MCF 10A (cell line): ENCODE measurements at regions not wholly inside any gene's neighbourhood (a gene's known extent, or its start where the extent isn't known, plus 50 kb on each side); places are given as distances from the start of the nearest gene placed in this dataset.

Experiments
- BruUV-seq: library from RNA; stranded (reverse); fragments of 400-500 nt; replicated peaks from 2 replicates; lab custom pipeline; 2021; lab: Mats Ljungman, UMichigan
- CTCF ChIA-PET: fragments of 300-600 bp; sonication (Branson Sonifier 250); formaldehyde crosslinking; extraction: SDS; loops from one replicate; lab custom pipeline; 2021; ENCODE audit warnings: antibody characterized with exemption, inconsistent platforms; lab: Yijun Ruan, JAX
- POLR2A ChIA-PET: fragments of 300-600, 350-650 bp; sonication (Branson Sonifier 250); formaldehyde crosslinking; extraction: SDS; loops from one replicate; lab custom pipeline; 2020; ENCODE audit warnings: antibody characterized with exemption, inconsistent platforms; lab: Yijun Ruan, JAX
- DNase-seq: peaks from one replicate; pipeline ENCODE4 v3.0.0-alpha.2; 2018; ENCODE audit not compliant: unreplicated experiment
- H3K27ac Mint-ChIP-seq: one replicate; pipeline ENCODE4 v1.8.0; 2022; ENCODE audit warnings: mild to moderate bottlenecking, low read depth, mixed read lengths; ENCODE audit not compliant: unreplicated experiment
- H3K27me3 Mint-ChIP-seq: one replicate; pipeline ENCODE4 v1.8.0; 2022; ENCODE audit warnings: mixed read lengths; ENCODE audit not compliant: insufficient read depth, unreplicated experiment
- H3K36me3 Mint-ChIP-seq: one replicate; pipeline ENCODE4 v1.8.0; 2022; ENCODE audit warnings: mild to moderate bottlenecking, moderate library complexity, mixed read lengths; ENCODE audit not compliant: insufficient read depth, unreplicated experiment
- H3K4me1 Mint-ChIP-seq: one replicate; pipeline ENCODE4 v1.8.0; 2022; ENCODE audit warnings: mixed read lengths; ENCODE audit not compliant: insufficient read depth, unreplicated experiment
- H3K4me3 Mint-ChIP-seq: one replicate; pipeline ENCODE4 v1.8.0; 2022; ENCODE audit warnings: mild to moderate bottlenecking, moderate library complexity, mixed read lengths; ENCODE audit not compliant: unreplicated experiment
- H3K9me3 Mint-ChIP-seq: one replicate; pipeline ENCODE4 v1.8.0; 2022; ENCODE audit warnings: mixed read lengths; ENCODE audit not compliant: unreplicated experiment
- intact Hi-C: fragments of 100-400 bp; cut with micrococcal nuclease; formaldehyde crosslinking; loops from 2 replicates; pipeline ENCODE4 v1.14.1; 2022
- TF ChIP-seq, protein P1 (sequence below): fragments of 200-600 bp; IDR thresholded peaks from one replicate; pipeline ENCODE4 v1.8.0; 2022; ENCODE audit warnings: antibody characterized with exemption, mild to moderate bottlenecking; ENCODE audit not compliant: unreplicated experiment

GRCh38 chr12:88931598-88931997 lies 351.3 kb upstream of the KITLG start:
- H3K36me3 Mint-ChIP-seq: no peaks in the 10 kb centered on the region
- intact Hi-C loops: no loop called here
- POLR2A ChIA-PET: no interaction called here
- H3K27ac Mint-ChIP-seq: no peak overlapping the region
- no peaks in the 10 kb centered on the region for H3K27me3 Mint-ChIP-seq
- H3K9me3 Mint-ChIP-seq: no peaks in the 10 kb centered on the region
- TF ChIP-seq, protein P1, sequence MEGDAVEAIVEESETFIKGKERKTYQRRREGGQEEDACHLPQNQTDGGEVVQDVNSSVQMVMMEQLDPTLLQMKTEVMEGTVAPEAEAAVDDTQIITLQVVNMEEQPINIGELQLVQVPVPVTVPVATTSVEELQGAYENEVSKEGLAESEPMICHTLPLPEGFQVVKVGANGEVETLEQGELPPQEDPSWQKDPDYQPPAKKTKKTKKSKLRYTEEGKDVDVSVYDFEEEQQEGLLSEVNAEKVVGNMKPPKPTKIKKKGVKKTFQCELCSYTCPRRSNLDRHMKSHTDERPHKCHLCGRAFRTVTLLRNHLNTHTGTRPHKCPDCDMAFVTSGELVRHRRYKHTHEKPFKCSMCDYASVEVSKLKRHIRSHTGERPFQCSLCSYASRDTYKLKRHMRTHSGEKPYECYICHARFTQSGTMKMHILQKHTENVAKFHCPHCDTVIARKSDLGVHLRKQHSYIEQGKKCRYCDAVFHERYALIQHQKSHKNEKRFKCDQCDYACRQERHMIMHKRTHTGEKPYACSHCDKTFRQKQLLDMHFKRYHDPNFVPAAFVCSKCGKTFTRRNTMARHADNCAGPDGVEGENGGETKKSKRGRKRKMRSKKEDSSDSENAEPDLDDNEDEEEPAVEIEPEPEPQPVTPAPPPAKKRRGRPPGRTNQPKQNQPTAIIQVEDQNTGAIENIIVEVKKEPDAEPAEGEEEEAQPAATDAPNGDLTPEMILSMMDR: no peak
- no TSS peak for BruUV-seq
- no peak overlapping the region for H3K4me3 Mint-ChIP-seq
- DNase-seq: no peak
- CTCF ChIA-PET: no interaction called here
- H3K4me1 Mint-ChIP-seq: peaks cover 23% of the 10 kb centered on the region

DNA sequence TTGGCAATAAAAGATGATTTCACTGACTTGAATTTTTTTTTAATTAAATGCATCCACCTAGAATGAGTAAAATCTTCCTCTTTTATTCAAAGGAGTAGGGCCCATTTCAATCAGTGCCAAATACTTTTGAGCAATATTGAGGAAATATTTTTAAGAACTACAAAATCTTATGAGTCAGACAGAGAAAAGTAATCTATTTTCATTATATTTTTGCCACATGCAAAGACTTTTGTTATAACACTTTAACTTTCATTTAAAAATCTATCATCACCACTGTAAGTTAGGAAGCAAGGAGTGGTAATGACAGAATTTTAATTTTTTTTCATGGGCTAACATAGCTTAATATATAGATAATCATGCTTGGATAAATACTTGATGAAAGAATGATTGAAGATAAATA lies 345.2 kb upstream of the KITLG start:
- Mint-ChIP-seq H3K27ac (peak overlapping the region; percentile 46), H3K9me3 (no peaks in the 10 kb centered on the region), H3K36me3 (no peaks in the 10 kb centered on the region), H3K4me3 (peak overlapping the region; percentile 7), H3K4me1 (peaks cover 35% of the 10 kb centered on the region), H3K27me3 (no peaks in the 10 kb centered on the region)
- ChIA-PET CTCF (no interaction called here), POLR2A (interaction anchor here (0.6 to 2.9 kb wide), 6 partner anchors 9 to 1787 kb away, joined by 3 to 23 read pairs (median 4); partner anchors contain the start of gene KITLG)
- TF ChIP-seq, protein P1: no peak
- DNase-seq: no peak
- intact Hi-C loops: no loop called here
- TSS peak; percentile 40 for BruUV-seq

GRCh38 chr12:88924162-88924561 lies 343.9 kb upstream of the KITLG start:
- Mint-ChIP-seq H3K9me3 (no peaks in the 10 kb centered on the region), H3K27ac (no peak overlapping the region), H3K36me3 (no peaks in the 10 kb centered on the region), H3K27me3 (no peaks in the 10 kb centered on the region), H3K4me1 (peaks cover 35% of the 10 kb centered on the region), H3K4me3 (no peak overlapping the region)
- TF ChIP-seq, protein P1: no peak
- BruUV-seq: no TSS peak
- peak; percentile 16 for DNase-seq
- ChIA-PET CTCF (interaction anchor here (0.5 to 0.9 kb wide), 4 partner anchors 10 to 294 kb away, joined by 3 read pairs; no protein-coding TSS in a partner anchor), POLR2A (interaction anchor here (0.6 to 2.9 kb wide), 3 partner anchors 10 to 351 kb away, joined by 3 to 23 read pairs (median 3); no protein-coding TSS in a partner anchor)
- intact Hi-C loops: no loop called here

GRCh38 chr12:88923631-88924030 lies 343.4 kb upstream of the KITLG start:
- POLR2A ChIA-PET: interaction anchor here (0.5 to 1.1 kb wide), 5 partner anchors 11 to 285 kb away, joined by 3 to 11 read pairs (median 4); no protein-coding TSS in a partner anchor
- TF ChIP-seq, protein P1: no peak
- no peaks in the 10 kb centered on the region for H3K9me3 Mint-ChIP-seq
- H3K36me3 Mint-ChIP-seq: no peaks in the 10 kb centered on the region
- no peak overlapping the region for H3K27ac Mint-ChIP-seq
- intact Hi-C loops: no loop called here
- CTCF ChIA-PET: interaction anchor here (0.7 to 0.9 kb wide), 4 partner anchors 11 to 1179 kb away, joined by 3 read pairs; no protein-coding TSS in a partner anchor
- H3K27me3 Mint-ChIP-seq: no peaks in the 10 kb centered on the region
- DNase-seq: no peak
- H3K4me3 Mint-ChIP-seq: no peak overlapping the region
- BruUV-seq: no TSS peak
- peaks cover 35% of the 10 kb centered on the region for H3K4me1 Mint-ChIP-seq
